Activated CD4-positive, alpha-beta T cell treated with anti-CD3 and anti-CD28 coated beads, Interleukin-2, Interleukin-6, amounts not matched to agents 100 ng/mL and 50 ng/mL, durations not matched to agents 16 hours and 8 hours (primary cell): ENCODE measurements at regions not wholly inside any gene's neighbourhood (a gene's known extent, or its start where the extent isn't known, plus 50 kb on each side); places are given as distances from the start of the nearest gene placed in this dataset.

Experiments used
- DNase-seq: peaks from one replicate; pipeline ENCODE4 v3.0.0-alpha.2; 2020

- no peak for DNase-seq
These were observed 979.6 kb downstream of the TFAP2A start for GRCh38 chr6:9435281-9435680.

- DNase-seq: no peak
These were observed 982.9 kb downstream of the TFAP2A start for GRCh38 chr6:9431945-9432344.

- DNase-seq: no peak
These were observed 986.3 kb downstream of the TFAP2A start for GRCh38 chr6:9428421-9429172.

GRCh38 chr6:9422138-9422537, 986.8 kb upstream of the SLC35B3 start:
- DNase-seq: no peak

- no peak for DNase-seq
These were observed 985.1 kb upstream of the SLC35B3 start for GRCh38 chr6:9420316-9421015.

- no peak for DNase-seq
These were observed 982.1 kb upstream of the SLC35B3 start for GRCh38 chr6:9417400-9417799.

GRCh38 chr6:9412951-9413559, 977.7 kb upstream of the SLC35B3 start:
- peak; percentile 35 for DNase-seq

GRCh38 chr6:9409126-9409525, 973.8 kb upstream of the SLC35B3 start:
- no peak for DNase-seq

GRCh38 chr6:9408402-9409117, 973.2 kb upstream of the SLC35B3 start:
- no peak for DNase-seq

GRCh38 chr6:9405825-9406224, 970.5 kb upstream of the SLC35B3 start:
- DNase-seq: no peak

GRCh38 chr6:9405369-9405768, 970.0 kb upstream of the SLC35B3 start:
- no peak for DNase-seq

GRCh38 chr6:9404351-9405146, 969.2 kb upstream of the SLC35B3 start:
- no peak for DNase-seq

- DNase-seq: no peak
These were observed 968.4 kb upstream of the SLC35B3 start for GRCh38 chr6:9403736-9404135.

- DNase-seq: no peak
These were observed 966.6 kb upstream of the SLC35B3 start for GRCh38 chr6:9401960-9402359.

GRCh38 chr6:9399916-9400315, 964.6 kb upstream of the SLC35B3 start:
- no peak for DNase-seq

GRCh38 chr6:9398767-9399373, 963.5 kb upstream of the SLC35B3 start:
- no peak for DNase-seq

GRCh38 chr6:9398071-9398766, 962.9 kb upstream of the SLC35B3 start:
- DNase-seq: no peak

GRCh38 chr6:9388596-9388995, 953.3 kb upstream of the SLC35B3 start:
- no peak for DNase-seq

GRCh38 chr6:9380568-9380967, 945.2 kb upstream of the SLC35B3 start:
- no peak for DNase-seq

- no peak for DNase-seq
These were observed 938.0 kb upstream of the SLC35B3 start for GRCh38 chr6:9373308-9373707.

GRCh38 chr6:9370480-9370879, 935.1 kb upstream of the SLC35B3 start:
- DNase-seq: no peak

- DNase-seq: no peak
These were observed 930.0 kb upstream of the SLC35B3 start for GRCh38 chr6:9365378-9365777.
